Mucosa of descending colon (tissue), 3 donors: ENCODE measurements at regions not wholly inside any gene's neighbourhood (a gene's known extent, or its start where the extent isn't known, plus 50 kb on each side); places are given as distances from the start of the nearest gene placed in this dataset.

ENCODE experiments used
- ATAC-seq: fragments of 200-7000 bp; cut with Tn5 transposase; one replicate; pipeline ENCODE4 v1.9.1; 2020; ENCODE audit warnings: mild to moderate bottlenecking, moderate library complexity
- DNase-seq, 3 donors: peaks; one replicate each; pipeline ENCODE4 v3.0.0-alpha.2; 2020
- H3K36me3 ChIP-seq: fragments of 200-600 bp; one replicate; pipeline ENCODE4 v1.8.0; 2021; ENCODE audit warnings: low read depth, mild to moderate bottlenecking
- H3K4me1 ChIP-seq: fragments of 200-600 bp; one replicate; pipeline ENCODE4 v1.8.0; 2021; ENCODE audit warnings: low read depth, mild to moderate bottlenecking
- H3K4me3 ChIP-seq: fragments of 200-600 bp; one replicate; pipeline ENCODE4 v1.8.0; 2021; ENCODE audit warnings: mild to moderate bottlenecking
- H3K9me3 ChIP-seq: fragments of 200-600 bp; one replicate; pipeline ENCODE4 v1.8.0; 2021; ENCODE audit warnings: mild to moderate bottlenecking
- intact Hi-C, 2 donors: fragments of 100-400 bp; cut with DNase I in 1 of 2; cut with micrococcal nuclease in 1 of 2; formaldehyde crosslinking; loops; one replicate each; pipeline versions ENCODE4 v1.11.0 to v1.11.1; 2022; cut with DNase I, micrococcal nuclease
- TF ChIP-seq, protein P1 (sequence below): fragments of 200-600 bp; IDR thresholded peaks from one replicate; pipeline ENCODE4 v1.8.0; 2022; ENCODE audit warnings: antibody characterized with exemption, mild to moderate bottlenecking
- donor health status: DM: no; HTN: no; CAD: no; lungs with moderate emphysema.
- donor health status: DM: no; HTN: no; CAD: no.
- donor health status: DM: no; HTN: yes; CAD: no.

GRCh38 chr17:77677630-77678029 lies 280.9 kb upstream of the TNRC6C start:
- H3K9me3 ChIP-seq: no peaks in the 10 kb centered on the region
- intact Hi-C loops: no loop called here
- ATAC-seq (no peak), DNase-seq (no peak)
- TF ChIP-seq, protein P1, sequence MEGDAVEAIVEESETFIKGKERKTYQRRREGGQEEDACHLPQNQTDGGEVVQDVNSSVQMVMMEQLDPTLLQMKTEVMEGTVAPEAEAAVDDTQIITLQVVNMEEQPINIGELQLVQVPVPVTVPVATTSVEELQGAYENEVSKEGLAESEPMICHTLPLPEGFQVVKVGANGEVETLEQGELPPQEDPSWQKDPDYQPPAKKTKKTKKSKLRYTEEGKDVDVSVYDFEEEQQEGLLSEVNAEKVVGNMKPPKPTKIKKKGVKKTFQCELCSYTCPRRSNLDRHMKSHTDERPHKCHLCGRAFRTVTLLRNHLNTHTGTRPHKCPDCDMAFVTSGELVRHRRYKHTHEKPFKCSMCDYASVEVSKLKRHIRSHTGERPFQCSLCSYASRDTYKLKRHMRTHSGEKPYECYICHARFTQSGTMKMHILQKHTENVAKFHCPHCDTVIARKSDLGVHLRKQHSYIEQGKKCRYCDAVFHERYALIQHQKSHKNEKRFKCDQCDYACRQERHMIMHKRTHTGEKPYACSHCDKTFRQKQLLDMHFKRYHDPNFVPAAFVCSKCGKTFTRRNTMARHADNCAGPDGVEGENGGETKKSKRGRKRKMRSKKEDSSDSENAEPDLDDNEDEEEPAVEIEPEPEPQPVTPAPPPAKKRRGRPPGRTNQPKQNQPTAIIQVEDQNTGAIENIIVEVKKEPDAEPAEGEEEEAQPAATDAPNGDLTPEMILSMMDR: no peak
- no peaks in the 10 kb centered on the region for H3K4me1 ChIP-seq
- no peaks in the 10 kb centered on the region for H3K36me3 ChIP-seq
- no peak overlapping the region for H3K4me3 ChIP-seq

- Histone ChIP-seq H3K4me1 (no peaks in the 10 kb centered on the region), H3K4me3 (no peak overlapping the region), H3K36me3 (no peaks in the 10 kb centered on the region), H3K9me3 (no peaks in the 10 kb centered on the region)
- ATAC-seq (no peak), DNase-seq (no peak)
- TF ChIP-seq, protein P1: no peak
- intact Hi-C loops: no loop called here
These were observed 278.9 kb upstream of the TNRC6C start for GRCh38 chr17:77679589-77679988.

DNA sequence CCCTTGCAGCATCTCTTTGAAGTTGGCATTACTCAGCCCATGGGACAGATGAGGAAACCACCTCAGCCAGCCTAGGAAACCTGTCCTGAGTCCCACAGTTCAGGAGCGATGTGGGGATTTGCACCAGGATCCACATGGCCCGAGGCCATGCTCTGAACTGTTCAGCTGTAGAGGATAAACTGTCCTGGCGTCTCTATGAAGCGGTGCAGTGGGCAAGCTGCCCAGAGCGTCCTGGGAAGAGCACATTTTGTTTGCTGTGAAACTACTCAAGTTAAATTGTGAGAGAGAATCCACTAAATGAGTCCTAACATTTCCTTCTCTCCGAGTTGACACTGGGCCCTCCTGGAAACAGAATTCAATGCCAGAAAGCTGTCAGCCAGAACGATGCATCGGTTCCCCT lies 276.6 kb upstream of the TNRC6C start:
- H3K4me1 ChIP-seq: no peaks in the 10 kb centered on the region
- intact Hi-C loops: no loop called here

GRCh38 chr17:77684803-77685798 lies 273.4 kb upstream of the TNRC6C start:
- Histone ChIP-seq H3K36me3 (no peaks in the 10 kb centered on the region), H3K9me3 (no peaks in the 10 kb centered on the region), H3K4me1 (no peaks in the 10 kb centered on the region), H3K4me3 (no peak overlapping the region)
- ATAC-seq (no peak), DNase-seq (no peak)
- intact Hi-C loops: no loop called here
- TF ChIP-seq, protein P1: no peak

More for the DNA sequence above, 276.6 kb upstream of the TNRC6C start:
- no peaks in the 10 kb centered on the region for H3K9me3 ChIP-seq
- TF ChIP-seq, protein P1: no peak
- no peak overlapping the region for H3K4me3 ChIP-seq
- no peaks in the 10 kb centered on the region for H3K36me3 ChIP-seq
- ATAC-seq: no peak
- peak in 2 of 3 donors; percentile 32 to 43 for DNase-seq

DNA sequence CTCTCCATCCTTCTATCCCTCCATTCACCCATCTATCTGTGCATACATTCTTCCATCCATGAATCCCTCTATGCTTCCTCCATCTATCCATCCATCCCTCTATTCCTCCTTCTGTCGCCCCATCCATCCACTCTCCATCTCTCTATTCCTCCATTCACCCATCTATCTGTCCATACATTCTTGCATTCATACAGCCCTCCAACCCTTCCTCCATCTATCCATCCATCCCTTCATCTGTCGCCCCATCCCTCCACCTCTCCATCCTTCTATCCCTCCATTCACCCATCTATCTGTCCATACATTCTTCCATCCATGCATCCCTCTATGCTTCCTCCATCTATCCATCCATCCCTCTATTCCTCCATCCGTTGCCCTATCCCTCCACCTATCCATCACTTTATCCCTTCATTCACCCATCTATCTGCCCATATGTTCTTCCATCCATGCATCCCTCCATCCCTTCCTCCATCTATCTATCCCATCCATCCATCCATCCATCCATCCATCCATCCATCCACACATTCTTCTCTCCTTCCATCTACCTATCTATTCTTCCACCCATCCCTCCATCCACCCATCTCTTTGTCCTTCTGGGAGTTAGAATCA lies 272.5 kb upstream of the TNRC6C start:
- TF ChIP-seq, protein P1: no peak
- H3K4me3 ChIP-seq: no peak overlapping the region
- intact Hi-C loops: no loop called here
- no peaks in the 10 kb centered on the region for H3K9me3 ChIP-seq
- H3K36me3 ChIP-seq: no peaks in the 10 kb centered on the region
- peaks cover 4% of the 10 kb centered on the region for H3K4me1 ChIP-seq
- DNase-seq (no peak), ATAC-seq (no peak)
